ENCODE measurements at regions not wholly inside any gene's neighbourhood (a gene's known extent, or its start where the extent isn't known, plus 50 kb on each side); places are given as distances from the start of the nearest gene placed in this dataset.
"Not testable (repeated sequence)": the region's sequence is repeated elsewhere in the genome, so short reads cannot be mapped to it uniquely, and the experiment has no call there.

DNA sequence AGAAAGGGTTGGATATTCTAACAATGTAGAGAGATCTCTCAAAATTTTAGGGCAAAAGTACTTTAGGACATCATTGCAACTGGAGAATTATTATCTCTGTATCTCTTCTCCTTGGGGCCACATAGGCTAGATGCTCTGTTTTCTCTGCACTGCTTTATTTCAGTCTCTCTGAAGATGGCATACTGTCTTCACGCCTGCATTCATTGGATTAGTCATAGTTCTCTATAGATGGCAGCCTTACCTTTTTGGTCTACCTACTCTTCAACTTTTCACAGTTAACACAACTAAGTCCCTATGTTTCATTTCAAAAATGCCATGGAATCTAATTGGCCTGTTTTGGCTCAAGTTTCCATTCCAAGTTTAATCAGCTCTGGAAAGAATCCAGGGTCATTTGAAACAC, 1623.3 kb upstream of the B3GALT2 start:
- no peak for DNase-seq (ENCODE audit: low spot score)

DNA sequence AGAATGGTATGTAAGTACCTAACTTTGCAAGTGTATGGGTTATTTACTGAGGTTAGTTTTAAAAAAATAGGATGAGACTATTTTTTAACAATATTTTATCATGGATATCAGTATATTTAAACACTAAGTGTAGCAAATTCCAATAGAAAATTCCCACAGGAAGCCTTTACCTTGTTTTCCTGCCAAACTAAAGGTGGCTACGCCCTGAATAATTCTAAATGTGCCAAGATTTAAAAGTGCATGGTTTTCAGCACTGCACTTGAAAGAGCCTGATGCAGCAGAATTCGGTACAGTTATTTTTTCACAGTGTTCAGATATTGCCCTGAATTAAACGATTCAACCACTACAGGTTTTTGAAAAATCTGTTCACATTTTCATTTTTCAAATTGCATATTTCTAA, 1622.8 kb upstream of the B3GALT2 start:
- DNase-seq (ENCODE audit: low spot score): no peak

DNA sequence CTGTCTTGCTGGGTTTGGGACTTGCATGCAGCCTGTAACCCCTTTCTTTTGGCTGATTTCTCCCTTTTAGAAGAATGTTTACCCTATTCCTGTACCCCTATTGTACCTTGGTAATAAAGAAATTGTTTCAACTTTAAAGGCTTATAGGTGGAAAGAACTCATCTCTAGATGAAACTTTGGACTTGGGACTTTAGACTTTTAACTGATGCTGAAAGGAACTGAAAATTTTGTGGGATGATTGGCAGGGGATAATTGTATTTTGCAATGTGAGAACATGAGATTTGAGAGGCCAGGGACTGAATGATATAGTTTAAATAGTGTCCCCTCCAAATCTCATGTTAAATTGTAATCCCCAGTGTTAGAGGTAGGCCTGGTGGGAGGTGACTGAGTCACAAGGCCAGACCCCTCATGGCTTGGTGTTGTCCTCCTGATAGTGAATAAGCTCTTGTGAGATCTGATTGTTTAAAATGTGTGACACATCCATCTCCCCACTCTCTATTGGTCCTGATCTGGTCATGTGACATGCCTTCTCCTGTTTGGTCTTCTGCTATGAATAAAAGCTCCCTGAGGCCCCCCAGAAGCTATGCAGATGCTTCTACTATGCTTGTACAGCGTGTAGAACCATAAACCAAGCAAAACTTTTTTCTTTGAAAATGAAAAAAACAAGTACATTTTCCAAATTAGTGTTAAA, 1621.3 kb upstream of the B3GALT2 start:
- DNase-seq (ENCODE audit: low spot score): no peak

DNA sequence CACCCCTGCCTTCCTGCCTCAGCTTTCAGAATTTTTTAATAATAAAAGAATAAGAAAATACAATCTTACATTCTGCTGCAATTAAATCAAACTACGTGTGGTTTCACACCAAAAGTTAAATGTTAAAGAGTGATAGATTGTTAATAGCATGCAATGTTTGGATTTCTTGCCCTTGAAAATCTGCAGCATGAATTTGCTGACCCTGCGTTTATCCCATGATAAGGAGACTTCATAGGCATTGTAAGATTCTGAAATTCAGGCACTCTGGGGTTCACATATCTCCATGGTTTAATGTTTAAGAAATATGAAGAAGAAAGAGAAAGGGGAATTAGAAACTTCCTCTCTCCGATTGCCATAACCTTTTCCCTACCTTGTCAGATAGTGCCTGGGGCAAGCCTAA, 1616.2 kb upstream of the B3GALT2 start:
- no peak for DNase-seq (ENCODE audit: low spot score)

DNA sequence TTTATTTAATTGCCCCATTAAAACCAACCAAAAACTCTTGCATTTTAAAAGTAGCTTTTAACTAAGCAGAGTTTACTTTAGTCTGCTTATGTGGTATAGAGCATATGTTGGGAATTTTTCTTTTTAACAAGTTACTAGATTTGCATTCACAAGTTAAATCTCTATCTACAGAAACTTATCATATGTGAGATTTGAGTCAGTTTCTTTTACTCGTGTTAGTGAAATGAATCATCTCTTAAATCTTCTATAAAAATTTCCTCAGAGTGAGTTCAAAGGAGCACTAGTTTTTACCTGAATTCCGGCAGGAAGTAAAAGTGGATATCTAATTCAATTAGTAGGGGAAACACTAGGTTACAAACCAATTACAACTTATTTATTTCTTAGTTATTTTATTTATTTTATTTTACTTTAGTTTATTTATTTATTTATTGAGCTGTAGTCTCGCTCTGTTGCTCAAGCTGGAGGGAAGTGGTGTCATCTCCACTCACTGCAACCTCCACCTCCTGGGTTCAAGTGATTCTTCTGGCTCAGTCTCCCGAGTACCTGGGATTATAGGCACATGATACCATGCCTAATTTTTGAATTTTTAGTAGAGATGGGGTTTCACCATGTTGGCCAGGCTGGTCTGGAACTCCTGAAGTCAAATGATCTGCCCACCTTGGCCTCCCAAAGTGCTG, 1609.6 kb upstream of the B3GALT2 start:
- DNase-seq (ENCODE audit: low spot score): no peak

DNA sequence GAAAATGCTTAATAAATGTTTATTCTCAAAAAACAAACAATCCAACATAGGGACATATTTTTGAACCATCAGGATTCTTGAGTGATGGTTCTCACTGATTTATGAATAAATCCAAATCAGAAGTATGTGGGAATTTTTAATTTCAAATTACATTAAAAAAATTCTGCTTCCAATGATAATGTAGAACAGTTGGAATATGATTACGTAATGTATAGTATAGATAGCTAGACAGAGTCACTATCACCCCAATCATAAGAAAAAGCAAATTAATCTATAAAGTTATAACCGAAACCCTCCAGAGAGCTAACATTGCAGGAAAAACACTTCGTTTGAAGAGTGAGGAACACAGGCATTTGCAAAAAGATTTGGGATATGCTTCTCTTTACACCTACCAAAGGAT, 1600.6 kb upstream of the B3GALT2 start:
- no peak for DNase-seq (ENCODE audit: low spot score)

DNA sequence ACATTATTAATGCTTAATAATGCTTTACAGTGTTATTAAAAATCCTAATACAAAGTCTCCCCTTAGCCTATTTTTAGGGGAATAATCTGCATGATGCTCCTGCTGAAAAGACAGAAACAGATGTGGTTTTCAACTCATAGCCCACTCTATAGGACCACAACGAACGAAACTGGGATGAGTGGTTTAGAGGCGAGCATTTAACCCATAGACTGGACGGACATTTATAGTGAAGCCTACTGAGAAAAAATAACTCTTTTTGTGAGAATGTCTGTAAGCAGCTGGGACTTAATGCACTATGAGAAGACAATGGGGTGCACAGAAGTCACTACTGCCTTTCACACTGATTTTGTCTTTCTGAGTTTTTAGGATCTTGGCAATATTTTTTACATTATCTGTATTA, 1599.6 kb upstream of the B3GALT2 start:
- no peak for DNase-seq (ENCODE audit: low spot score)

DNA sequence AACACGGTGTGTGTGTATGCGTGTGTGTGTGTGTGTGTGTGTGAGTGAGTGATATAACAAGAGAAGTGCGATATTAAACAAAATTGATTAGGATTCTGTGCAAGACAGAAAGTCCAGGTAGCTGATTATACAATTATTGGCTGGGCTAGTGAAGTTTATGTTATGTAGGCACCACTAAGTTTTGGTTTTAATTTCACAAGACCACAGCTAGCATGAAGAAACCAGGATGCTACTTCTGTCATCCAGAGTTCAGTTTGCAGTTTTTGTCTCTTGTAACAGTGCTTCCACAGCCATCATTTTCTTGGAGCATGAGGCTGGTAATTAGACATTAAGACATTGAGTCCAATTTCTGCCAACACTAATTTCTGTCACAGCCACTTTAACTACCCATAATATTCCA, 1590.2 kb upstream of the B3GALT2 start:
- no peak for DNase-seq (ENCODE audit: low spot score)

DNA sequence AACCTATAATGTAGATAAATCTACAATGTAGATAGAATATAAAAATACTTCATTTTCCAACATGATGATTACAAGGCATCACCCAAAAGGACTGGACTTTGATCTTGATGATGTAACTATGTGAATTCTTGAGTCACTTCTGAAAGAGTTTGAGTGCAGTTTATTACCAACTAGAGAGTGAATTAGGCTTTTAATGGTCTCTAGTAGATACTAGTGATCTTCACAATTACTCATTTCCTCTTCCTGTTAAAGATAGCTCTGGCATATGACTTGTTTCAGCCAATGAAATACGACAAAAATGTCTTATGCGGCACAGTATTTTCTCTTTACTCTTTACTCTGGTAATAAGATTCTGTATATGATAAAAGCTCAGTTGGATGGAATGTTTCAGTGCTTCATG, 1588.1 kb upstream of the B3GALT2 start:
- peak; percentile 4 for DNase-seq (ENCODE audit: low spot score)

DNA sequence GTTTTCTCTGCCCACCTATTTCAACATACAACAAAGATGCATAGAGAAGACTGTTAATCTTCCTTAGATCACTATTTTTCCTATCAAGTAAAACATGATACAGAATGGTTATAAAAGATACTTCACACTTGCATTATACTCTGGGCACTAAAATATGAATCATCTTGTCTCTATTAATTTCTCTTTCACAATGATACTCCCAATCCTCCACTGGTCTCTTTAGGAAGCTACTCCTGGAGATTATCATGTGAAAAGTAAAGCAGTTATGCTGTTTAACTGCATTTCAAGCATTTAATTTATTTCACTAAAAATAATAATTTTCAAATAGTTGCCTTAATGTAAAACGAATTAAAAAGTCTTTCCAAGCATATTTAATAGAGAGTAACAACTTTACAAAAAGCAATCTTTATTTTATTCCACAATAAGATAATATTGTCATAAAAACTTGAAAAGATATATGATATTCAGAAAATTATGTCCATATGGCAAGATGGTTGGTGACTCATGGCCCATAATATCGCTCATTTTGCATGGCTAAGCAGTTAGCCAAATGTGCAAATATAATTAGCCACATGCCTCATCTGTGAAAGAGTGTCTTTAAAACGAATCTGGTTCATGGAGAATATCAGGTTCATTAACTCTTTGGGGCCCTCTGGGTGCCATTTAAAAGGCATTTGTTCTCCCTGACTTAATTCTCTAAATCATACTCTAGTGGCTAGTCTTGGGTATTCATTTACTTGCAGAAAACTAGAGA, 1569.0 kb upstream of the B3GALT2 start:
- DNase-seq (ENCODE audit: low spot score): no peak

DNA sequence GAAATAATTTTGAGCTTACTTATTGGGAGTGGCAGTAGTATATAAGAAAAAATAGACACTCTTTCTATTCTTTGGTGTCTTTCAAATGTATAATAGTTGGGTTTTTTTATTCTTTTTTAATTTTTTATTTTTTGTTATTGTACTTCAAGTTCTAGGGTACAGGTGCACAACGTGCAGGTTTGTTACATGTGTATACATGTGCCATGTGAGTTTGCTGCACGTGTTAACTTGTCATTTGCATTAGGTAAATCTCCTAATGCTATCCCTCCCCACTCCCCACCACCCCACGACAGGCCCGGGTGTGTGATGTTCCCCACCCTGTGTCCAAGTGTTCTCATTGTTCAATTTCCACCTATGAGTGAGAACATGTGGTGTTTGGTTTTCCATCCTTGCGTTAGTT, 1552.4 kb upstream of the B3GALT2 start:
- not testable (repeated sequence) for DNase-seq (ENCODE audit: low spot score)

DNA sequence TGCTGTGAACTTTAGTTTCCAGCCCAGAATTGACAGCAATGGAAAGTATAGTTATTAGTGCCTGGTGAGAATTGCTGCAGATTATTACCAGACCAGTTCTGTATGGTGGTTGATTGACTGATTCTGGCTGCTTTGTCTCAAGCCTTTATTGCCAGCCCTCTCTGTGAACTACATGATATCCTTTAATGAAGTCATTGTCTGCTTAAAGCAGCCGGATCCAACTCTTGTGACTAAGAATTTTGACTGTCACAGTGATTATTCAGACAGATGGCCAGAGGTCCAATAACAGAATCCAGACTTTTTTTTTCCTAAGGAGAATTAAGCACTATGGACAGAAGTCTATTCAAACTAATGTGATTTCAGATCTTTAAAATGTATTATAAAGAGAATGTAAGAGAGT, 1548.6 kb upstream of the B3GALT2 start:
- no peak for DNase-seq (ENCODE audit: low spot score)

DNA sequence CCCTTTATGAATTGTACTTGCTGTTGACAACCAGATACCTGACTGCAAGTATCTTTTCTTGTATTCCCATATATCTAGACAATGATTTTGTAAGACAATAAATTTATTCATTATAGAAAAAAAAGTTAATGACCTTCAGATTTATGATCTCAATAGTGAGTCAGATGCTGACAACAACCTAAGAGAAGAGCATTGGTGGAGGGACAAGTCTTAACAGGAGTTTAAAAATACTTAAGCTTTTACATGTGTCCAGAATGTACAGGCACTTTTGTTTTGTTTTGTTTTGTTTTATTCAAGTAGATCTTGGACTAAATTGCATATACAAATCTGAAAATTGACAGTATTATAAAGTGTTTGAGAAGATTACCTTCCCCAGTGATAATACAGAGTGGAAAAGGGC, 1544.6 kb upstream of the B3GALT2 start:
- no peak for DNase-seq (ENCODE audit: low spot score)

DNA sequence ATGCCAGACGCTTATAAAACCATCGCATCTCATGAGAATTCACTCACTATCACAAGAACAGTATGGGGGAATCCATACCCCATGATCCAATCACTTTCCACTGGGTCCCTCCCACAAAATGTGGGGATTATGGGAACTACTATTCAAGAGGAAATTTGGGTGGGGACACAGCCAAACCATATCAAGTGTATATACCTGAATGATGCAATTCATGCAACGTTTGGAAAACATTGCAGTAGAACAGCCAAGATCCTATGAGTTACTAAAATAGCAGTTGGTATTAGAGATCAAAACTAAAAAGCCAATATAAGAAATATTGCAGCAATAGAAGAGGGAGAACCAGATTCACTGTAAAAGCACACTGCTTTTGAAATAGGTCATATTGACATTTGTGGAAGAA, 1543.9 kb upstream of the B3GALT2 start:
- DNase-seq (ENCODE audit: low spot score): no peak

DNA sequence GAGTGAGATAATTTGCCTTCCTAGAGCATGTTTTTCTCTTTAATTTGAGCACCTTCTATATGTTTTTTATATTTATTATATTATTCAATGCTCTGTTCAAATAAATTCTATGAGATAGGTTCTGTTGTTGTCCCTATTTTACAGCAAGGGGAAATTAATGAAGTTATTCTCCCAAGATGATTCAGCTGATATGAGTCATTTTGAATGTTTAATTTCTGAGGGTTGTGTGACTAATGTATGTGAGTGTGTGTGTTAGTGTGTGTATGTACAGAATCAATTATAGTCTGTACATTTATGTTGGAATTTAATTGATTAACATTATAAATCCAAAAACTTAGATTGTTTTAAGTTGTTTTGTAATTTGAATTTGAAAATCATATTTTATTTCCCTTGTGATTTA, 1536.7 kb upstream of the B3GALT2 start:
- DNase-seq (ENCODE audit: low spot score): no peak

DNA sequence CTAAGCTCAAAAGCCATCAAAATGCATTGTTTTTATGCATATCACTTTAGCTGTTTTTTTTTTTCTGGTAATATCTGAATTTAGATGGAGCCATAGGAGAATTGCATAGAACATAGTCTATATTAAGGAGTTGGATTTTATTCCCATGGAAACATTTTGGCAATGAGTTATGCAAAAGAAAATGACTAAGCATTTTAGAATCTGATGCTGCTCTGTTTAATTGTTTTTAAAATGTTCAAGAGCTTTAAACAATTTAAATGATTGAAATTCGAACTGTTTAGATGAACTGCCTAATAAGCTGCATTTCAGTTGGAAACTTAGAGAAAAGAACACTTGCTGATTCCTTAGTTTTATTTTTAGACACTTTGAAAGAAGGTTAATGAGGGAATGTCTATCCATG, 1531.5 kb upstream of the B3GALT2 start:
- DNase-seq (ENCODE audit: low spot score): no peak

DNA sequence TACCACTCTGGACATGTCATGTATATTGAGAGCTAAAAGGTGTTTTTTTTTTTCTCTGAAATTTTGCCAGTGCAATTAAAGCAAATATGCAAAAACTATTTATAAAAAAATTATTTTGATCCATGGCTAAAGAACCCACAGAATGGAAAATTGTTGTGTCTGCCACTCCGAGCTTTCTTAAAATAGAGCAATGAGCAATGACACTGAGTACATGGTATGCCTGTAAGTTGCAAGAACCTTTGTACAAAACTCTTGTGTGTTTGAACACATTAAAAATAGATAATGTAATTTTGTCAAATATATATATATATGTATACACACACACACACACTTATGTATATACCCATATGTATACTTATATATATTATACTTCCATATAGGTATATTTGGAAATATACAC, 1530.9 kb upstream of the B3GALT2 start:
- no peak for DNase-seq (ENCODE audit: low spot score)

DNA sequence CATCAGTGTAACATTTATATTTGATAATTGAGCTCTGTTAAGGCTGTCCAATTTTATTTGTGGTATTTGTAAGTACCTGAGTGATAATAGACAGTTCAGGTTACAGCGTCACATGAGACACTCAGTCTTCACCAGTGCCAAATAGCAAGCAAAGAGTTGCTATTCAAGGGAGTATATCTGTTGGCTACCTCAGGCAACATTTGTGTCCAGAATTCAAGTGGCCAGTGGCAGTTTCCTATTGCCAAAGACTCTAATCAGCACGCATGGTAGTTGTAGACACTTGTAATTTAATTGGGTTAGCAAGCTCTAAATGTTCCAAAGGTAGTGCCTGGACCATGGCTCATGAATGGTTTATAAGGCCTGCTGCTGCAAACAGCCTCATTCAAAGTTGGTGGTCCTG, 1524.3 kb upstream of the B3GALT2 start:
- no peak for DNase-seq (ENCODE audit: low spot score)

DNA sequence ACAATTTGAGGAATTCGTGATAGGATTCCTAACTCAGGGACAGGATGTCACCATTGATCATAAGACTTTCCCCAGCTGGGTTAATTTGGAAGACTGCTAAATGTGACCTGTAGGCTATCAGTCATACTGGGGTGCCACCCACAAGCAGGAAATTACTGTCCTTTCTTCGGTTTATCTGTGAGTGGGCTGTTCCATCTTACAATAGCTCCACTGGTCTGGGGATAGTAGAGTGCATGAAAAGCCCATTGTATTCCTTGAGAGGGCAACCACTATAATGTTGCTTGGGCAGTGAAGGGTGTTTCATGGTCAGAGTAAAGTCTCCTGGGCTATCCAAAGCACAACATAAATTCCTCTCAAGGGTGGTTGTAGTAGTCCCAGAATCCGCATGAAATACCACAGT, 1523.0 kb upstream of the B3GALT2 start:
- no peak for DNase-seq (ENCODE audit: low spot score)

DNA sequence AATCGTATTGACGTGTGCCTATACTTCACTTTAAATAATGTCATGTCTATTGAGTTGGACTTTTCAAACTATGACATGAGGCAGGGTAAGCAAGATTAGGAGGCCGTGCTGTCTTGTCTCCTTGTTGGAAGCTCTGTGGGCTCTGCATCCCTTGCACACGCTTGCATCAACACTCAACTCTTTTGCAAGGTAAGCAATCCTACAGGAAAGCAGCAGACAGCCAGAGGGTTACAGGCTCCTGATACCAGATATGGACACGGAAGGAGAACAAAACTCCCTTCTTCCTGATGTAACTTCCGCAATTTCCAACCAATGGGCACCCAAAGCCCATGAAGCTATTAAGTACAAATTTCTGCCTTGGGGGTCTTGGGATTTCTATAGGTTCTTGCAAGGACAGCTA, 1520.7 kb upstream of the B3GALT2 start:
- DNase-seq (ENCODE audit: low spot score): no peak

DNA sequence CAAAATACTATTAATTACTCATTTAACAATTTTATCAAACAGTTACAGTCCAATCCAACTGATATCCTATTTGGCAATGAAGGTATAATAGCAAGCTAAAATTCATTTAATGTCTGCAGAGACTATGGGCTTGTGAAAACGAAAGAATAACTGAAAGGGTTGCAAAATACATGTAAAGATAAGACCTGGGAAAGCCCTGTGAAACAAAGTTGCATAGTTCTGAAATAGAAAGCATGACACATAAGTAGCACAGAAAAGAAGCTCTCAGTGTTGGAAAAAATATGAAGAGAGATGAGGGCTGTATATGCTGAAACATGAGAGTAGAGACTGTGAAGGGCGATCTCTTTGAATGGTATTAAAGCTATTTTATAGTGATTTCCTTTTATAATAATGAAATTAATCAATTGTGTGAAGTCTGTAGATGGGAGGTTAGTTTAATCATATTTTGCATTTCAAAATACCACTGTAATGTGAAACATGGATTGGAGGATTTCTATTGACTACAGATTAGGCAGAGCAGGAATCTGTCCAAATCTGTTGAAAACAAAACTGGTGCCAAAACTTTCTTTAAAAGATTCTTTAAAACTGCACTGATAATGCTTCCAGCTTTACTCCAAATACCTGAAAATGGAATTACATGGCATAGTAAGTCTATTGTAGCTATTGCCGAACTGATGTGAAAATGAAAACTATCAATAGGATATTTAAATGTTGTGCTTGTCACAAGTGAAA, 1518.9 kb upstream of the B3GALT2 start:
- DNase-seq (ENCODE audit: low spot score): no peak

DNA sequence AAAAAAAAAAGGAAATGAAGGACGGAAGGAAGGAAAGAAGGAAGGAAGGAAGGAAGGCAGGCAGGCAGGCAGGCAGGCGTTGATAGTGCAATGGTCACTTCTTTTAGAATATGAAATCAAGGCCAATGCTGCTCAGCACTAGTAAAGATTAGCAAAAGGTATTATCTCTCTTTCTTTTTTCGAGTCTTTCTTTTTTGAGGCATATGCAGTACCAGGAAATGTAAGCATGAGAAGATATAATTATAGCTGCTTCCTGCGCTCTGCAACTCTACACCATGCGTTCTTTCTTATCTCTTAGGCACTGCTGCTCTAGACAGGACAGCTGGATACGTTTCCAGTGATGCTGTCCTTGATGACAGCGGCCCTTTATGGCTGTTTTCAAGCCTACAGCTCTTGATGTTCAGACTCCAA, 1512.5 kb upstream of the B3GALT2 start:
- DNase-seq (ENCODE audit: low spot score): no peak

DNA sequence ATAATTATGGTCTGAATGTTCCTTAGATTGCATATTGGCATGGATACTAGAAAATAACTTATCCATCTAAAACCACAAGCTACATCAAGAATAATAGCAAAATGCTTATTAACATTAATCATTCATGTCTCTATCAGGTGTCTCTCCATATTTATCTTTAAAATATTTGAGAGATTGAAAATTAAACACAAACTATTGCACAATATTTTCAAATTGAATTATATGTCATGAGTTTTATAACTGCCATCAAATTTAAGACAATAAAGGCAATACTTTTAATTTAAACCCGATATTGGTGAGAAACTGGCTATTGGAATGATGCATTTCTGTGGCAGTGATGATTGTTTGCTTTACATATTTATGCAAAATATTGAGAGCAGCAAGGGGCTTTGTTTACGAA, 1506.8 kb upstream of the B3GALT2 start:
- DNase-seq (ENCODE audit: low spot score): no peak
